ENCODE measurements at regions not wholly inside any gene's neighbourhood (a gene's known extent, or its start where the extent isn't known, plus 50 kb on each side); places are given as distances from the start of the nearest gene placed in this dataset.
"Not testable (repeated sequence)": the region's sequence is repeated elsewhere in the genome, so short reads cannot be mapped to it uniquely, and the experiment has no call there.

DNA sequence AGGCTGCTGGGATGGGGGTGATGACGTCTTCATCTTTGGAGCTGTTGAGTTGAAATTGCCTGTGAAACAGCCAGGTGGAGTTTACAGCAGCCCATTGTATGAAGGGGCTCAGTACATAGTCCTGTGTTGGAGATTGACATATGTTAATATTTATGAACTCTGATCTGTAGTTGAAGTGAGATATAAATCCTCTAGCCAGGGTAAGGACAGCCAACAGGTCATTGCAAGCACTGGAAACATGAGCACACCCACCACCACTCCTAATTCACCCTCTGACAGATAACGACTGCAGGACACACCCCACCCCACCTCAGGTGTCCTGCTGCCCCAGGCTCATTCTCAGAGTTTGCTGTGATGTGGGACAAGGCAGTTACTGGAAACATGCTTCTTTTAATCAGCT, 112.4 kb upstream of the TRIB2 start:
- no peak for DNase-seq

DNA sequence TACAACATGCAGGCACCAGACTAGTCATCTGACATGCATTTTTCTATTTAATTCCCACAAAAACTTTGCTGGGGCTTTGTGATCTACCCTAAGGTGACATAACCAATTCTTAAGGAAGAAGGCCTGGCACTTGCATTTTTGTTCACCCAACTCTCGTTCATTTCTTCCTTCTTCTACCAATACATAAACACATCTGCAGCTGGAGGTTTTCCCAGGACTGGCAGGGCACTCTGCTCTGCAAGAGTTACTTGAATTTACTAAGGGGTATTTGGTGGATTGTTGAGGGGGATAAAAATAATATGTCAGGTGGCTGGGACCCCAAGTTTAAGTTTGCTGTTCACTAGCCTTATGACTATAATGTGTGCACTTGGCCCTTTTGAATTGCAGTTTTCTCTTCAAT, 111.4 kb upstream of the TRIB2 start:
- DNase-seq, result no peak

DNA sequence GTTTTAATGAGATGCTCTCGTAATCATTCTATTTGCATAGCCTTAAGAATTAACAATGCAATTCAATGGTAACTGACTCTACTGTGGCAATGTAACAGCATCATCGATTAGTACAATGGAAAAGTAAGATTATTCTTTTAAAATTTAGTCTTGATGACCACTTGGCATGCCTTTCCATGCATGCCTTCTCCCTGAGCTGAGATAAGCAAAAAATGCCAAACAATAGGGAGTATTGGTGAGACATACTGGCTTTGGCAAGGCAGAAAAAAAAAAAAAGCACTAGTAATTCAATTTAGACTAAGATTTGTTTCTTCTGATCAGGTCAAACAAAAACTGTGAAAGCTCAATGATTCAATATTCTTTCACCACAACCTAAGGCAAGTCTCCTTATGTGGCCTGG, 110.8 kb upstream of the TRIB2 start:
- peak; percentile 53 for DNase-seq

DNA sequence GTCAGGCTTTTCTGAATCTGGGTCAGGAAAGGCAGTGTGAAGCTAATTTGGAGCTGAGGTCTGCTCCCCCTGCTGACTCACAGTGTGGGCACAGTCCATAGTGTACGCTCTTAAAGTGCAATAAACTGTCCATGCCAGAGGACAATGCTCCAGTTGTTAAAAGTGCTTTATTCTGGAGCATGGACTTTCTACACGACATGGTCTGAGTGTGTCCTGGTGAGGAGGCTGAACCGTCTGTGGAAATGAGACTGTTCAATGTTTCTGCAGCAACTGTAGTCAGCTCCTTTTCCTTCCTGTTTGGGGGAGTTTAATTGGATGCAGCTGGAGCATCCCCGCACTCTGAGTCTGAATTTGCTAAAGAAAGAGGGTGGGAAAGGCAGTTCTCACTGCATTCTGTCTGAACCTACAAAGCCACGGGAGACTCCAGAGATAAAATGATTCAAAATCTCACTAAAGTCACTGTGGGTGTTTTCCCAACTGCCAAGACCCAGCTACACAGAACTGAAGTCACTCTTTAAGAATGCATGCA, 110.2 kb upstream of the TRIB2 start:
- peak; percentile 73 for DNase-seq

DNA sequence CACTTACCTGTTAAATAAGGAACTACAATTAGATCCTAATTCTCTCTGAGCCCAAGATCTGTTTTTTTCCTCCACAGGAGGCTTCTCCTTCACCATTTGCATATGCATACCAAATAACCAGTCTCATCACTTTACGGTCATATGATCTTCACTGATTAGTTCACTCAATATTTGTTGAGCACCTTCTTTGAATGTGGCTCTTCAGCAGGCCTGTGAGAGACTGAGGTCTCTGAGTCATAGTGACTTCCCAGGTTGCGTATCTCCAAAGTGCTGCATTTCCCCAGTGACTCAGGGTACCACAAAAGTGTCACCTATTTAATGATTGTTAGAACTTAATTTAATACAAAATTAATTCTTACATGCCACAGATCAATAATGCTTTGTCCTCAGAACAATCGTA, 108.8 kb upstream of the TRIB2 start:
- peak; percentile 25 for DNase-seq

DNA sequence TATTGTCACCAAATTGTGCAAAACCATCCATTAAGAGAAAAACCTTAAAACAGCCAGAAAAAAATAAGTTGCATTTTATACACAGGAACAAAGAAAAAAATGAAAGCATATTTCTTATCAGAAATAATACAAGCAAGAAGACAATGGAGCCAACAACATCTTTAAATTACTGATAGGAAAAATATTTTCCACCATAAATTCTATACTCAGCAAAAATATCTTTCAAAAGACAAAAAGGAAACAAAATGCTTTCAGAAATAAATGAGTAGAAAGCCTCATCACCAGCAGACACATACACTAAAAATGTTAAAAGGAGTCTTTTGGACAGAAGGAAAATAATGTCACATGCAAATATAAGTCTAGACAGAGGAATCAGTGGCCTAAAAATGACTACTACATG, 106.4 kb upstream of the TRIB2 start:
- DNase-seq, result no peak

DNA sequence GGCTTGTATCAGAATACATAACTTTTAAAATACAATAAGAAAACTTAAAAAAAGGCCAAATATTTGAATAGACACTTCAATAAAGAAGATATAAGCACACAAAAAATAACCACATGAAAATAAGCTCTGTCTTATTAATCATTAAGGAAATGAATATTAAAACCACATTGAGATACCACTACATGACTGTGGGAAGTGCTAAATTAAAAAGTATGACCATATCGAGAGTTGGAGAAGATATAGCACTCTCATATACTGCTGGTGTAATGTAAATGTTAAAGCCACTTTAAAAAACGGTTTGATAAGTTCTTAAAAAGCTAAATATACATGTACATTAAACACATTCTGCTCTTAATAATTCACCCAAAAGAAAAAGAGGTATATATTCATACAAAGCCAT, 104.6 kb upstream of the TRIB2 start:
- DNase-seq, result no peak

DNA sequence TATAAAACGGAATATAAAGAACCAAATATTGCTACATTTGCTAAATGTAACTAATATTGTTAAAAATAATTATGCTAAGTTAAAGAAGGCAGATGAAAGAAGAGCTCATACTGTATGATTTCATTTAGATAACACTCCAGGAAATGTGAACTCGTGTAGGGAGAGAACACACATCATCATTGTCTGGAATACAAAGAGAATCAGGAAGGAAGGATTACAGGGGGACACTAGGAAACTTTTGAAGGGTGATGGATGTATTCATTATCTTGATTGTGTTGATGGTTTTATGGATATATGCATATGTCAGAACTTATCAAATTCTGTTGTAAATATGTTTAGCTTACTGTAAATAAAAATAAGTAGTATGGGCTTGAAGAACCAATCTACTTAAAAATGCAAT, 104.1 kb upstream of the TRIB2 start:
- no peak for DNase-seq

DNA sequence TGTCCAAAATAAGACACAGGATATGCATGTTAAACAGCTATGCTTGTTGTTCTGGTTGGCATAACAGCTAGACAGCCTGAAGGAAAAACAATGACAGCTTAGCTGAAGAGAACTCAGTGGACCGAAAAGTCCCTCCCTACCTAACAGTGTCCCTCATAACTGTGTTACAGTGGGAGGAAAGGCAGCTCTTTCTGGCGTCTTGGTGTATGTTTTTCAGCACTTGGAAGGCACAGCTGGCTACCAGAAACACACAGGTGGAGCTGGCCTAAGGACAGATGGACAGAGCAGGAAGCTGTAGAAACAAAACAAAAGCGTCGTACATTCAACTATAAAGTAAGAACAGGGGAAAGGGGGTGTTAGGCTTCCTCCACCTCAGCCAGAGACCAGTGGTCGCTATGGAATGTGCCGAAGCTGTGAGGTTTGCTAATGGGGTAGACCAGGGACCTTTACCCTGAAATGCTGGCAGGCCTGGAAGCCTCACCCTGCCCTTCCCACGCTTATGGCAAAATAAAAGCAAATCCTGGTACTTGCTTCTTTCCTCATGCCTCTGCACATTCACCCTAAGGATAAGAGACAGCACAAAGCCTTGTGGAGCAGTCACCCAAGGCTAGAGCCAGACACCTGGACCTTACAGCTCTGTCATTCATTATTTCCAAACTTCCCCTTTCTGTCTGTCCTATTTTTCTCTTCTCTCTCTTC, 103.5 kb upstream of the TRIB2 start:
- no peak for DNase-seq

DNA sequence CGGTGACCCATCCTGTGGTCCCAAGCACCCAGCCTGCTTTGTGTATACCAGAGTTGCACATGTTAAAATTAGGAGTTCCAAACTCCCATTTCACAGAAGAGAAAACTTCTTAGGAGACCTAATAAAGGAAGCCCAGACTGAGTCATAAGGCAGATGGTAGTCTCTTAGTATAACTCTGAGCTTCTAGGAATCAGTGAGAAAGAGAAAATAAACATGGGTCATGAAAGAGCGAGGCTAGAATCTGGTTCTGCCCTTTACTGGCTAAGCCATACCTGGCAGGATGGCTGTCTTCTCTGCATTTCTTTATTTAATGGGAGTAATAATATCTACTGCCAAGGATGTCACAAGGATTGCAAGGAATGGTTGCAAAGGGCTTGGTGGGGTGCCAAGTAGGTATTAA, 101.2 kb upstream of the TRIB2 start:
- no peak for DNase-seq

DNA sequence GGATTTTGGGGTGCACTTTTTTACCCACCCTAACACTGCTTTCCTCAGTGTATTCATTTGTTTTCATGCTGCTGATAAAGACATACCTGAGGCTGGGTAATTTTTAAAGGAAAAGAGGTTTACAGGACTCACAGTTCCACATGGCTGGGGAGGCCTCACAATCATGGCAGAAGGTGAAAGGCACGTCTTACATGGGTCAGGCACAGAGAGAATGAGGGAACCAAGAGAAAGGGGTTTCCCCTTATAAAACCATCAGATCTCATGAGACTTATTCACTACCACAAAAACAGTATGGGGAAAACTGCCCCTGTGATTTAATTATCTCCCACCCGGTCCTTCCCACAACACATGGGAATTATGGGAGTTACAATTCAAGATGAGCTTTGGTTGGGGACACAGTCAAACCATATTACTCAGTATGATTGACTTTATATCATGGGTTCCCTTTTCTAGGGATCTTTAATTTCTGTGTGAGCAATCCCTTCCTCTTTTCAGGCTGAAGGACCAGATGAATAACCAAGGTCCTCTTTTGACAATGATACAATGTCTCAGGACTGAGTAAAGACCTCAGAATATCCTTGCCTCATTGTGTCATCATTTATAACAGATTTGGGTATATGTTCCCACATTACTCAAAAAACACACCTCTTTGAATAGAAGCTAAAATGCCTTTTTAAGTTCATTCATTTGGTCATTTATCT, 100.1 kb upstream of the TRIB2 start:
- no peak for DNase-seq

DNA sequence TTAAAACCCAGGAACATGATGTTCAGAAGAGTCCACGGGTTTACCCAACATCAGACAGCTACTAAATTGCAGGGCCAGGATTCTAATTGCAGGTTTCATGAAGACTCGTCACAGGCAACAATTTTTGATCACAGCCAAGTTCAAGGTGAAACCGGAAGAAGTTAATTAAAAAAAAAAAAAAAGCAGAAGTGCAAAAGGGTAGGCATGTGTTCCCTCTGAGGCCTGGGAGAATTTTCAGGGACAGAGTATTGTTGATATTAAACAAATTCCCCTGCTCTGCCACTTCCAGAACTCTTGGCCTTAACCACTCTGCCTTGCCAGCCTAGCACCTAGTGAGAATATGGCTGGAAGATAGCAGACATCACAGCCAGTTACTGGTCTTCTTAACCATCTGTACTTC, 99.4 kb upstream of the TRIB2 start:
- no peak for DNase-seq

DNA sequence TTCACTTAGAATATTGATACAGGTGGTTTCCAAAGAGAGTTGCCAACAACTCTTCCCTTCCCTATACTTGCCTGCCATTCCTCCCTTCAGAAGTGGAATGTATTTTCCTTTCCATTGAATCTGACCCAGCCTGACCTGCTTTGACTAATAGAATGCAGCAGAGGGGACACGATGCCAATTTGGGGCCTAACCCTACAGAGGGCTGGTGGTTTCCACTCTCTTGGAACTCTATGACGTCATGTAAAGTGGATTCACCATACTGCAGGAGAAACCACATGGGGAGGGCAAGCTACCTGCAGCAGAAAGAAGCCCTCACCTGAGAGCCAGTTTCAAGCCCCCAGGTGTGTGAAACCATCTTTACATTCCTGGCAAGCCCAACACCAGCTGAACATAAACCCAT, 98.9 kb upstream of the TRIB2 start:
- DNase-seq, result no peak

DNA sequence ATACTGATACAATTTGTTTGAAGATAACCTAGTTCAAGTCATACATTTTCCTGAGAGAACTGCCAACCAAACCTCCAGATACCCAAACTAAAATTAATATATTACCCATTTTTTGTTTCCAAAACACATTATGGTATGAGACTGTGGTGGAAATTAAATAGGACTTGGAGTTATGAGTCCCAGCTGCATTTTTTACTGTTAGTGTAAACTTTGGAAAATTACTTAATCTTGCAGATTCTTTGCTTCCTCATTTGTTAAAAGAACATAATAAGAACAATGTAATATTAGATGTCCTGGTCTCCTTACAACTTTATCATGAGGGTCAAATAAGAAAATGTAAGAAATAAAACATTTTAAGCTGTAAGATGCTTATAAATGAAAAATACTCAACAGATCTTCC, 98.2 kb upstream of the TRIB2 start:
- no peak for DNase-seq

DNA sequence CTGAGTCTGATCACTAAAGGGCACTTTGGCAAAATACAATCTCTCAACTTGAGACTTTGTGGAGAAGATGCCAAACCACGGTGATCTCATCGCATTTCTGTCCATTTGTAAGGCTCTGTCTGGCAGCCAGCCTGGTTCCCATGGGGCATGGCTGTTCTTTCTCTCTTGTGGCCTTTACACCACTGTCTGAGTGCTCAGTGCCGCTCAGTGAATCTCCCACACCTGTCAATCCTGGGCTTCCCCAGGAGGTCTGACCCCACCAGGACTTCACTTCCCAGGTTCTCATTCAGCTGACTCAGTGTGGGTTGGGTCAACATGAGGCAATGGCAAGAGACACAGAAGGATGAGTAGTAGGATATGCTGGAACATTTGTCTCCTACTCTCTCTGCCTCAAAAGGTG, 96.8 kb upstream of the TRIB2 start:
- DNase-seq, result peak; percentile 96

DNA sequence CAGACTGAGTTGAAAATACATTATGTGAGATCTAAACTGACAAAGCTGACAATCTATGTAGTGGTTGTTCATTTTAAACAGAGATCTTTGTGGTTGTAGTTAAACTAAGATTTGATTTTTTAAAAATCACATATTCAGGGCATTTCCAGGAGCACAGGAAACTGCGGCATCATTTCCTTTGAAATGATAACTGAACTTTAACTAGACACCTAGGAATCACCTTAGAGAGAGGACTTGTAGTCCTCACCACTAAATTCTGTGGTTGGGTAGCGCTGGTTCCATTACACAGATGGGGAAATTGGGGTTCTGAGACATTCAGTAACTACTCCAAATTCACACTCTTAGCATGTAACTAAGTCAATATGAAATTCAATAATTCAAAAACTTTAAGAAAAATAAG, 96.0 kb upstream of the TRIB2 start:
- DNase-seq, result no peak

DNA sequence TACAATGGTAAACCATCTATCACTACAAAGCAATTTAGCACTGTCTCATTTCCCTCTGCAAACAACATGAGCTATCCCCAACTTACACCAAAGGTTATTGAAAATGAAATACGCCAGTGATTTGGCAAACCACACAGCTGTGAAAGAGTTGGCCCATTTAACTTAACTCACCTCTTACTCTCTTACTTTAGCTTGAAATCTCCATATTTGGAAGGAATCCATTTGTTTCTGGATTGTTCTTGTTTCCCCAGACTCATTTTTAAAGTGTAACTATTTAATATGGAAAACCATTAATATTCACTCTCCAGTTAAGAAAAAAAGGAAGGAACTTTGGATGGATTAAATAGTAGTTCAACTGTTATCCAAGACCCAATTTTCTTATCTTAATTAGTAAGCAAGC, 93.7 kb upstream of the TRIB2 start:
- no peak for DNase-seq

DNA sequence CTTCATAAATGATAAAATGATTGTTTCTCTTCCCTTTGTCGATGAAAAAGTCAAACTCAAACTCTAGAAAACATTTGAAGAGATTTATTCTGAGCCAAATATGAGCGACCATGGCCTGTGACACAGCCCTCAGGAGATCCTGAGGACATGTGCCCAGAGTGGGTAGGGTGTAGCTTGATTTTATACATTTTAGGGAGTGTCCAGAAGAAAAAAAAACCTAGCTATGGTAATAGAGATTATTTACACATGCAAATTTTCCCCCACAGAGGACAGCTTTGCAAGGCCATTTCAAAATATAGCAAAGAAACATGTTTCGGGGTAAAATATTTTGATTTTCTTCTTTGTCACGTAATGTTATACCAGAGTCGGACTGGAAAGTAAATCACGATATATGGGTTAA, 92.4 kb upstream of the TRIB2 start:
- DNase-seq, result no peak

DNA sequence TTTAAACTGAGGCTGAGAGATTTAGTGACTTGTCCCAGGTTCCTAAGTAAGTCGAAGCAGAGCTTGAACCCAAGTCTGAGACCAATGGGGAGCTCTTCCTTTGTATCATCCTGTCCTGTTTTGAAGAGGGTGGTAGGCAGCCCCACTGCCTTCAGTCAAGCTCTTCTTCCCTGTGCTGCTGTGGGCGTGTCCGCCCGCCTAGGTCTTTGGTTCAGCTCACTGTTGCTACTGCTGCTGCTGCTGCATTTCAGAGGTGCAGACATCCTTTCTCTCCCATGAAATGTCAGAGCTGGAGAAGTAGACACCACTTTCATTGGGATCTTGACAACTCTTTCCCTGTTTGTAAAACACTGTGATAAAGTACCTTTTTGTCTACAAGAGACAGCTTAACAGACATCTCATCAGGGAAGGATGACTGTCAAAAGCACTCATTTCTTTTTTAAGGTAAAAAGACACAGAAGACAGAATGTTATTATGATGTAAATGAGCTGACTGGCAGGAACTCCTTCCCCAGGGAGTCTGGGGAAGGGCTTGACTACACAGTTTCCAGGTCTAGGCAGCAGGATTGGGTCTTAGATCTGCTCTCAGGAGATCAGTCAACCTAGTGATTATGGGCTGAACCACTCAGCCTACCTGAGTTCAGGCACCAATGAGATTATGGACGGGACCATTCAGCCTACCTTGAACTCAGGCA, 91.7 kb upstream of the TRIB2 start:
- no peak for DNase-seq

DNA sequence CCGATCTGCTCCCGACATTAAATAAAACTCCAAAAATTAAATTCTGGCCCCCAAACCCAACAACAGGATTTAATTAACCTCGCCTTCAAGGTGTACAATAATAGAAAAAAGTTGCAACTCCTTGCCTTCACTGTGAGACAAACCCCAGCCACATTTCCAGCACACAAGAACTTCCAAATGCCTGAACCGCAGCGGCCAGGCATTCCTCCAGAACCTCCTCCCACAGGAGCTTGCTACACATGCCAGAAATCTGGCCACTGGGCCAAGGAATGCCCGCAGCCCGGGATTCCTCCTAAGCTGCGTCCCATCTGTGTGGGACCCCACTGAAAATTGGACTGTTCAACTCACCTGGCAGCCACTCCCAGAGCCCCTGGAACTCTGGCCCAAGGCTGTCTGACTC, 88.2 kb upstream of the TRIB2 start:
- DNase-seq, result not testable (repeated sequence)

DNA sequence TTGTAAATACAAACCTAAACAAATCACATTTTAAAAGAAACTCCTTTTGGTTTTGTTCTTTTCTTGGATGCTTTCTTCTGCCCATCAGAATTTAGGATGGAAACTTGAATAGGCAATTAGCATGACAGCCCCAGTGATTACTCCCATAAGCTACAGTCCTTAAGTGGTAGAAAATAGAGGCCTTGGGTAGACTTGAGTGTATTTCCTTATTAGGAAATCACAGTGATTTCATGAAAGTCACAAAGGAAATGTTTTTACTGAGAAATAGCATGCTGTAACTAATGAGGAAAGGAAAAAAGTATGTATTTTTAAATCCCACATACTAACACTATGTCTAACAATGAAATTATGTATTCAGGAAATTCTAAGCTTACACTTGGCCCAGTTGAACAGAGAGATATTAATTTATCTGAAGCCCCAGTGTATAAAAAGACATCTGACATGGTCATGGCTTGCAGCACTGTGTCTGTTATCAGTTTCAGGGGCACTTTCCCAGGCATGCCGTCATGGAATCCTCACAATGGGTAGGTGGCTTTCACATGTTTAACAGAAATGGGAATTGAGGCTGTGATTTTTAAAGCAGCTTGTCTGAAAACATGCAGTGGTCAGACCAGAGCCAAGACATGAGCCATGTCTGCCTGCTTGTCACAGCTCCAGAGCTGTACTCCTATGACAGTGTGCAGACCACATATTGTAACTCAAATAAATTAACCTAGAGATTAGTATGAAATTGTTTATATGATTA, 79.7 kb upstream of the TRIB2 start:
- peak; percentile 83 for DNase-seq

DNA sequence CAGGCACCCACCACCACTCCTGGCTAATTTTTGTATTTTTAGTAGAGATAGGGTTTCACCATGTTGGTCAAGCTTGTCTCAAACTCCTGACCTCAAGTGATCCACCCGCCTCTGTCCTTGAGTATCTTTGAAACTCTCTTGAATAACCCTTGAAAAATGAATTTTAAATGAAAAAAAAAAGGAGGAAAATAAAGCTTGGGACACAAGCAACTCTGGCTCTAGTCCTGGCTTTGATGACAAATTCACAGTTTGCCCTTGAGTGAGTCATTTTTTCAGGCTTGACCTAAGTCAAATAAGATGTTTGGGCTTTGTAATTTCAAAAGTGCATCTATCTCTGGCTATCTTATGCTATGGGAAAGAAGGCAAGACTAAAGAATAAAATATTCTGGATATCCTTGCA, 79.0 kb upstream of the TRIB2 start:
- DNase-seq, result peak; percentile 87

DNA sequence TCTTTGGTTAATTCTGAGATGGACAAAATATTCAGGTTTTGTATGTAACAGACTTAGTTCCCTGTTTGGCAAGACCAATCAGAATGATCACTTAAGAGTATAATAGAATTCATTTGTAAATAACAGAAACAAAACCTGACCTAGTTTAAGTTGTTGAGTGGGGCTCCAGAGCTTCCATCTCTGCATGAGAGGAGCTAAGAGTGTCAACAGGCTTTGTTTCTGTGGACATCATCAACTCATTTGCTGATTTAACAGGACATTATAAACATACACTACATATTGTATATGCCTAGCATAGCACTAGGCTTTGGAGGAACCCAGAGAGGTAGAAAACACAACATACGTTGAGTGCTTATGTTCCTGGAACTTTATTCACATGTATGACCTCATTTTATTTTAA, 75.3 kb upstream of the TRIB2 start:
- no peak for DNase-seq
